Mesenteric fat pad (tissue), 1 donor: ENCODE measurements at regions not wholly inside any gene's neighbourhood (a gene's known extent, or its start where the extent isn't known, plus 50 kb on each side); places are given as distances from the start of the nearest gene placed in this dataset.
"Not testable (repeated sequence)": the region's sequence is repeated elsewhere in the genome, so short reads cannot be mapped to it uniquely, and the experiment has no call there.

Experiments used
- DNase-seq: peaks from one replicate; pipeline ENCODE4 v3.0.0-alpha.2; 2020; ENCODE audit warnings: low spot score
- donor health status: DM: yes; HTN: yes; CAD: no.

DNA sequence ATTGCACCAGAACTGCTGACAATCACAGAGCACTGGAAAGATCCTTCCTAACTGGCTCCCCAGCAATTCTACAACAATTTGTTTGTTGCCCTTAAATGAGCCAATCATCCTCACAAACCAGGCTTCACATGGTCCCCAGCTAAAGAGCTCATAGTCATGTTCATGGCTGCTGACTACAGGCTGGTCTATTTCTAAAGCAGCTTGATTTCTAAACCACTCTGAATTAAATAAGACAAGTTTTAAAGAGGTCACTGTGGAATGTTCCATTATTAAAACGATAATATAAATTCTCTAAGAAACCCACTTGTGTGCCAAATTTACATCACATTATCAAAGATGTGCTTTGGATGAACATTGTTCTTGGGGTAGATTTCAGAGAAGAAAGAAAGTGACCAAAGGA, 110.7 kb downstream of the COPS8 start:
- DNase-seq, result no peak

- DNase-seq, result no peak
Observed at GRCh38 chr2:237196866-237197618, 111.4 kb downstream of the COPS8 start.

GRCh38 chr2:237198164-237198855, 112.6 kb downstream of the COPS8 start:
- DNase-seq, result no peak

DNA sequence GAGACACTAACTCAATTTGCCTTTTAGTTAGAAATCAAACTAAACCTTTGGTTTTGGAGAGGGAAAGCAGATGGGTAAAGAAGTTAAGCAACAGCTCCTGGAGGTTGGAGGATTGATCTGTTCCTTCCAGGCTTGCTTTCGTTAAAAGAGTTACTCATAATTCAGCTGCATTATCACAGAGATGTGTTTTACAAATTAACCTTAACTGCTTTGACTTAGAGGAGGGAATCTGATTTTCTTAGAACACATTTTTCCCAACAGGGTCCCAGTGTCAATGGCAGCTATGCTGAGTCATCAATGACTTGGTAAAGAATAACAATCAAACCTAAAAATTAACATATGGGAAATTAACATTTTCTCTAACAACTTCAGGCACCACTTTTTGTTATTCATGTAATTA, 113.4 kb downstream of the COPS8 start:
- DNase-seq, result no peak

- DNase-seq, result no peak
Observed at GRCh38 chr2:237199577-237199976, 113.9 kb downstream of the COPS8 start.

GRCh38 chr2:237200462-237200861, 114.8 kb downstream of the COPS8 start:
- no peak for DNase-seq

GRCh38 chr2:237201461-237202287, 116.0 kb downstream of the COPS8 start:
- no peak for DNase-seq

GRCh38 chr2:237202288-237203030, 116.8 kb downstream of the COPS8 start:
- no peak for DNase-seq

- DNase-seq, result no peak
Observed at GRCh38 chr2:237205043-237205541, 119.4 kb downstream of the COPS8 start.

DNA sequence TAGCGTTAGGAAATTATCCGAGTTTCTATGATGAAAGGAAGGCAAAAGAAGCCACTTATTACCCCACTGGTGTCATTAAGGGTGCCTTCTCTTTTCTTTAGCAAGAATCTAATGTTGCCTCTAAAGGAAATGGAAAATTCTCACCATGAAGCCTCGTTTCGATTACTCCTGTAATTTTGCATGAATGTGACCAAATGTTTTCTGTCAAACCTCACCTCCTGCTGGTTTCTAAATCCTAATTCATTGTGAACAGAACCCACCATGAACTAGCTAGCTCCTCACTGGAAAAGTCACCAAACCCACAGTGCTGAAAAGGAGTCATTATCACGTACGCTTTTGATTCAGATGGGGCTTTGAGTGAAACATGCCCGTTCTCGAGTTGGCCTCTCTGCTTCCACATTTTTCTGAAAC, 119.9 kb downstream of the COPS8 start:
- DNase-seq, result no peak

- no peak for DNase-seq
Observed at GRCh38 chr2:237207646-237208045, 122.0 kb downstream of the COPS8 start.

- no peak for DNase-seq
Observed at GRCh38 chr2:237208373-237209260, 122.9 kb downstream of the COPS8 start.

GRCh38 chr2:237209885-237210284, 124.2 kb downstream of the COPS8 start:
- DNase-seq, result no peak

- DNase-seq, result no peak
Observed at GRCh38 chr2:237210297-237210696, 124.6 kb downstream of the COPS8 start.

- no peak for DNase-seq
Observed at GRCh38 chr2:237210763-237211162, 125.1 kb downstream of the COPS8 start.

DNA sequence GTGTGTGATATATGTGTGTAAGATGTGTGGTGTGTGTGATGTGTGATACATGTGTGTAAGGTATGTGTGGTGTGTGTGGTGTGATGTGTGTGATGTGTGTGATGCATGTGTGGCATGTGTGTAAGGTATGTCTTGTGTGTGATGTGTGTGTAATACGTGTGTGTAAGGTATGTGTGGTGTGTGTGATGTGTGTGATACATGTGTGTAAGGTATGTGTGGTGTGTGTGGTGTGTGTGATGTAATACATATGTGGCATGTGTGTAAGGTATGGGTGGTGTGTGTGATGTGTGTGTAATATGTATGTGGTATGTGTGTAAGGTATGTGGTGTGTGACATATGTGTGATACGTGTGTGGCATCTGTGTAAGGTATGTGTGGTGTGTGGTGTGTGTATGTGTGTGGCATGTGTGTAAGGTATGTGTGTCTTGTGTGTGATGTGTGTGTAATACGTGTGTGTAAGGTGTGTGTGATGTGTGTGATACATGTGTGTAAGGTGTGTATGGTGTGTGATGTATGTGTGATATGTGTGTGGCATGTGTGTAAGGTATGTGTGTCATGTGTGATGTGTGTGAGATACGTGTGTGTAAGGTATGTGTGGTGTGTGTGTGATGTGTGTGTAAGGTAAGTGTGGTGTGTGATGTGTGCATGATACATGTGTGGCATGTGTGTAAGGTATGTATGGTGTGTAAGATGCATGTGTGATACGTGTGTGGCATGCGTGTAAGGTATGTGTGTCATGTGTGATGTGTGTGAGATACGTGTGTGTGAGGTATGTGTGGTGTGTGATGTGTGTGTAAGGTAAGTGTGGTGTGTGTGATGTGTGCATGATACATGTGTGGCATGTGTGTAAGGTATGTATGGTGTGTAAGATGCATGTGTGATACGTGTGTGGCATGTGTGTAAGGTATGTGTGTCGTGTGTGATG, 126.9 kb downstream of the COPS8 start:
- not testable (repeated sequence) for DNase-seq

DNA sequence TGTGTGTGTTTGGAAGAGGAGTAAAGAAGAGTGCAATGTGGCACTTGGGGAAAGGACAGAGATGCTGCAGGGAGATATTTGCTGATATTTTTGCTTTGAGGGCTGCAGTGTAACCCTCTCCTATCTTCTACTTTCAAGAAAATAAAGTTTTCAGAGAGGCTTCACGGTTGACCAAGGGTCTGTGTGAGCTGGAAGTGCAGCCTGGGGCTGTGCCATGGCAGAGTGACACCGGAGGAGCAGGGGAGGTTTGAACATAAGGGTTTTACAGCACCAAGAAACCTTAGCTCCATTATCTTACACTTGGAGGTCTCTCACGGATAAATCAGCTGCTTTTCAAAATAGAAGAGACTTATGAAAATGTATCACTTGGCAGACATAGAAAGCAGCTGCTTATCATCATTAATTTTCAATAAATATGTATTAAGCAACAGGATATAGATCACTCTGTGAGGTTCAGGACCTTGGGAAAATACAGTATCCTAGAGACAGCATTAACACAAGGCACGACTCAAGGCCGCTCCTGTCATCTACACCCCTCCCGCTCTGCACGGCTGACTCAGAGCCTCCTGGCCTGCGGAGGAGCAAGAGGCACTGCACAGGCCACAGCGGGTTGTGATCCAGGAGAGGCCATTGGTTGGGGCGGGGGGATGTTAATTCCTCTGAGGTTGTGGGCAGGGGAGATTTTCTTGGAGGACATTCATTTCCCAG, 127.8 kb downstream of the COPS8 start:
- no peak for DNase-seq

GRCh38 chr2:237214030-237214675, 128.5 kb downstream of the COPS8 start:
- no peak for DNase-seq
